ENCODE measurements at regions not wholly inside any gene's neighbourhood (a gene's known extent, or its start where the extent isn't known, plus 50 kb on each side); places are given as distances from the start of the nearest gene placed in this dataset.
"Not testable (repeated sequence)": the region's sequence is repeated elsewhere in the genome, so short reads cannot be mapped to it uniquely, and the experiment has no call there.

DNA sequence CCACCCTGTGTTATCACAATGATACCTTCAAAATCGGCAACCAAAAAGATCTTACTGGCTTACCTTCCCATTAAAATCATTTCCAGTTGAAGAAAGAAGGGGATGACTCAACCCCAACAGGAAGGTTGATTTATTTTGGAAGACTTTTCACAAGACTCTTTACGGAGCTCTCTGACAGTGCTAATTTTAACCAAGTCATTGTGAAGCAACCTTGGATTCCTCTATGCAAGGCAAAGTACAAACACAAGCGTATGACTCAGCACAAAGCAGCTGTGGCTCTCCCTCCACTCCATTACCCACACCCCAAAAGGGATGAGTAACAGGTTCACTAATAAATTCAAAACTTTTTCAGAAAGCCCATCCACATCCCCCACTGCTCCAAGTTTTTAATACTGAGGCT lies 213.8 kb upstream of the FGF13 start:
- DNase-seq = no peak

DNA sequence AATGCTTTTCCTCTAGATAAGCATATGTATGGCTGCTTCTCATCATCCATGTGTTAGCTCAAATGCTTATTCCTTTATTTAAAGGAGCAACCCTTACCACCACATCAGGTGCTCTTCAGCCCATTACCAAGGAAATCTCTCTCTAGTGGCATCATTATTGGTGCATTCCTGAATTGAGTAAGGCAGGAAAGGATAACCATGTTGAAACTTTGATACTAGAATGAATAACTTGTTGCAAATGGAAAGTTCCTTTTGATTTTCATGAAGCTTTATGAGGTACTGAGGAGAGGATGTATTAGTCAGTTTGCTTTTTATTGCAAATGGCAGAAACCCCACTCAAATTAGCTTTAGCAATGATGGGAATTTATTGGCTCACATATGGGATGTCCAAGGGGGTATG lies 212.3 kb upstream of the FGF13 start:
- DNase-seq = no peak

GRCh38 chrX:138921031-138921430 lies 209.5 kb upstream of the FGF13 start:
- no peak for DNase-seq

DNA sequence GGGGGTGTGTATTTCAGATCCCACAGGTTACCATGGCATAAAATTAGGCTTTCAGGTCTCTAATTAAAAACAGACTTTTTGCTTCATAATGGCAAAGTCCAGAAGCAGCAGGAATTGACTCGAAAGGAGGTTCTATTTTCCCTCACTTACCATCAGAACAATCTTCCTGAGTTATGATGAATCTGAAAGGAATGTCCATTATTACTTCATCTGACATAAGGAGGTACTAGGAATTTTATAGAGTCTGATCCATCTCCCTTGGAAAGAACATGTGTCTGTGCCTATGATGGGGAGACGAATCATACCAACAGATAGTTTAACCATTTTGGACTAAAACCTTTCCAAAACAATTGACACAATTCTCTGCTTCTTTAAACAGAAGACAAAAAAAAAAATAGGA lies 206.3 kb upstream of the FGF13 start:
- no peak for DNase-seq

- no peak for DNase-seq
These were observed 203.2 kb upstream of the FGF13 start for GRCh38 chrX:138914767-138915166.

DNA sequence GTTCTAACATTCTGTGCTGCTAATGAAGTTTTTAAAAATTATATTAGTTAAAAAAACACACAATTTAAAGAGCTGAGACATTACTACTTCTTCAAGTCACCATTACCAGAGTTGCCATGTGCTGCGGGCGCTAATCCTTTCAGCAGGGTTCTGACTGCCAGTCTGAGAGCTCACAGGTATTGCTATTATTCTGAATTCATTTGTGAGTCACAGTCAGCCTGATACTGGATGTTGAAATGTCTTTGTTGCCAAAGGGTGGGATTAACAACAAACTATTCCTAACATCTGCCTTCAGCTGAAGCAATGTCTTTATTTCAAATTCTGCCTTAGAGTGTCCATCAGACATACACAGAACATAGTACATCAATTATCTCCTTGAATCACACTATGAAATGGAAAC lies 197.1 kb upstream of the FGF13 start:
- no peak for DNase-seq

GRCh38 chrX:138897621-138898492 lies 186.3 kb upstream of the FGF13 start:
- DNase-seq = no peak

GRCh38 chrX:138890491-138890890 lies 179.0 kb upstream of the FGF13 start:
- no peak for DNase-seq

DNA sequence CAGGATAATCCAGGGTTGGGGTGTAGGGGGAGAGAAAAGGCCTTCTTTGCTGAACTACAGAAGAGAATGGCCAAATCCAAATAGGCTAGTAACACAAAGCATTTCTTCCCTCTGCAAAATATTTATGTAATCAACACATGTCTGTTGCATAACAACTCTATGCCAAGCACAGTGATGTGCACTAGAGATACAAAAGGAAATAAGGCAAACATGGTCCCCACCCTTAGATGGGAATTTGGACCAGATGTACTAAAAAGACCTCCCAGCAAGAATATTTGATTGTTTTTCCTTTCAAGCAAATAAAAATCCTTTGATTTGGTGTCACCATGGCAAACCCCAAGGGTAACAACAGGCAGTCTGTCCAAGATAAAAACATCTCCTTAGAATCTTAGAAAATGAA lies 177.6 kb upstream of the FGF13 start:
- DNase-seq = no peak

- DNase-seq = no peak
These were observed 175.3 kb upstream of the FGF13 start for GRCh38 chrX:138886769-138887168.

- no peak for DNase-seq
These were observed 174.4 kb upstream of the FGF13 start for GRCh38 chrX:138885886-138886285.

DNA sequence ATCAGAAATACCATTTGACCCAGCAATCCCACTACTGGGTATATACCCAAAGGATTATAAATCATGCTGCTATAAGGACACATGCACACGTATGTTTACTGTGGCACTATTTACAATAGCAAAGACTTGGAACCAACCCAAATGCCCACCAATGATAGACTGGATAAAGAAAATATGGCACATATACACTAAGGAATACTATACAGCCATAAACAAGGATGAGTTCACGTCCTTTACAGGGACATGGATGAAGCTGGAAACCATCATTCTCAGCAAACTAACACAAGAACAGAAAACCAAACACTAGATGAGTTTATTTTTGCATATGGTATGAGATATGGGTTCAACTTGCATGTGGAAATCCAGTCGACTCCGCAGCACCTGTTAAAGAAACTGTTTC lies 168.8 kb upstream of the FGF13 start:
- DNase-seq = not testable (repeated sequence)

- DNase-seq = no peak
These were observed 166.2 kb upstream of the FGF13 start for GRCh38 chrX:138877746-138878145.

- no peak for DNase-seq
These were observed 164.0 kb upstream of the FGF13 start for GRCh38 chrX:138875472-138875871.

DNA sequence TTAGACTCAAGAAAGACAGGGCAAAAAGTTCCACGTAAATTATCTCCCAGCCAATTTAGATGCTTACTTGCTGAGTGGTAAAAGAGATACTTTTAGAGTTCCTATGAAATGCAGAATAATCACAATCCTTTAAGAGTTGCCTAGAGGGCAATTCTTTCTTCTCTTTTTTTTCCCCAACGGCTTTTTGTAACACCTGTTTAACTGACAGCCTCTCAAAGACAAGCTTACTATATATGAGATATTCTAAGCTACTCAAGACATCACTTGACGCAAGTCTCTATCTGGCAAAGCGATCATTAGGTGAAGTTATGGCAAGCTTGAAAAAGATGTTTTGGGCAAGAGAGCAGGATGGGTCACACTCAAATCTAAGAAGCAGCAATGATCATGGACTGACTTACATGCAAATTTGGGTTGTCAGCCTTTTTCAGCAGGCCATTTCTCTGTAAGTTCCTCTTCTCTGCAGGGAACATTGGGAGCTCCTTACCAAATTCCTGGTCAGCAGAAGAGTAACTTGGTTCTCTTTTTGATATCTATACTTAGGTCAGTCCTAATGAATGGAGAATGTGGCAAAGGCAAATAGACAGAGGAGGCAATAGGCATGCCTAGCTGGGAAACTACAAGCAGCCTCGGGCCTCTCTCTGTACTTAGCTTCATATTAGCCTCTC lies 162.9 kb upstream of the FGF13 start:
- no peak for DNase-seq

- DNase-seq = not testable (repeated sequence)
These were observed 162.1 kb upstream of the FGF13 start for GRCh38 chrX:138873640-138874039.

GRCh38 chrX:138872537-138872936 lies 161.0 kb upstream of the FGF13 start:
- DNase-seq = no peak

- no peak for DNase-seq
These were observed 160.2 kb upstream of the FGF13 start for GRCh38 chrX:138871739-138872138.

GRCh38 chrX:138866643-138867042 lies 155.1 kb upstream of the FGF13 start:
- no peak for DNase-seq

GRCh38 chrX:138865093-138865649 lies 153.7 kb upstream of the FGF13 start:
- DNase-seq = no peak

DNA sequence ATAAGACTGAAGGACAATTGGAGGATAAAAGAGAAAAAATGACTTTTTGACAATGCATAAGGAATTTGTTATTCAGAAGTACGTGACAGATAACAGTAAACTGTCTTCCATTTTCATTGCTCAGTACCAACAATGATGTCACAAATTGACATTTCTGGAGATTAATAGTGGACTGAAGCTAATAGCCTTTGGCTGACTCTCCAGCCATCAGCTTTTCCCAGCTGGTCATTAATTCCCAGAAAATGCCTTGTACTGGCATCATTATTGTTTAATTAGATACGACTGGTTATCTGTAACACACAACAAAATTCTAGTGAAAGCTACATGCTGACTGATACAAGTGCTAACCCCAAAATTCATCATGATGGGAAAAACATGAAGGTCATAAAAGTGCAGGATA lies 147.9 kb upstream of the FGF13 start:
- DNase-seq = no peak

DNA sequence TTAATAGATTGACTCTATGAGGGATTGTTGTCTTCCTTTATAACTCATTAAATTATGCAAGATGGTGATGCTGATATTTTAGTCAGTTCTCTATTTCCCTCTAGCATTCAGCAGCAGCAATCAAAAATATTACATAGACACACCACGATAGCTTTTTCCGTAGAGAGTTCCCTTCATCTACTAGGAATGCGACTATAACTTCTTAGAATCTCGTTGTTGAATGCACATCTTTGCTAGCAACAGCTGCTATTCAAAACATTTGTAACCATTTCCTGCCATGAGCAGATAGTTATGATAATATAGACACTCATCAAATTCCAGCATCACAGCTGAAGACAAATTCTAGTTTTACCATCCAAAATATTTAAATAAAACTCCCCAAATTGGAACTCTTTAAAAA lies 147.4 kb upstream of the FGF13 start:
- DNase-seq = no peak

- DNase-seq = no peak
These were observed 146.9 kb upstream of the FGF13 start for GRCh38 chrX:138858438-138858837.

Data from NCI-H2029 (cell line).